ENCODE measurements at regions not wholly inside any gene's neighbourhood (a gene's known extent, or its start where the extent isn't known, plus 50 kb on each side); places are given as distances from the start of the nearest gene placed in this dataset.

DNA sequence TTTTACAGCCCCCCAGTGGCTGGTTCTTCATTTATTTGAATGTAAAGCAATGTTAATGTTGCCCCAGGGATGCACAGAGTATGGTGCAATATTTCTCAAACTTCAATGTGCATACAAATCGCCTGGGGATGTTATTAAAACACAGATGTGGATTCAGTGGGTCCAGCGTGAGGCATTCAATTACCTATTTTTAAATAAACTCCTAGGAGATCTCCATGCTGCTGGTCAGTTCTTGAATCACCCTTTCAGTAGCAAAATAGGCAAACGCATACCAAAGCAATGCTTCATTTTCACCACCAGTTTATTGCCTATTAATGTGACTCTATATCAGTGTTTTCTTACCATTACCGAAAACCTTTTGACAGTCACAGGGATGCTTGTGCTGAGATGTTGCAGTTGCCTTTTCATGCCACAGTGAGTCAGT is 530.7 kb downstream of the CBLN2 start:
- H3K4me3 ChIP-seq = no peak overlapping the region
- no peaks in the 10 kb centered on the region for H3K4me1 ChIP-seq
- intact Hi-C loops (cut with DNase I) = no loop called here
- H3K27me3 ChIP-seq = no peaks in the 10 kb centered on the region
- TF ChIP-seq, protein P1, sequence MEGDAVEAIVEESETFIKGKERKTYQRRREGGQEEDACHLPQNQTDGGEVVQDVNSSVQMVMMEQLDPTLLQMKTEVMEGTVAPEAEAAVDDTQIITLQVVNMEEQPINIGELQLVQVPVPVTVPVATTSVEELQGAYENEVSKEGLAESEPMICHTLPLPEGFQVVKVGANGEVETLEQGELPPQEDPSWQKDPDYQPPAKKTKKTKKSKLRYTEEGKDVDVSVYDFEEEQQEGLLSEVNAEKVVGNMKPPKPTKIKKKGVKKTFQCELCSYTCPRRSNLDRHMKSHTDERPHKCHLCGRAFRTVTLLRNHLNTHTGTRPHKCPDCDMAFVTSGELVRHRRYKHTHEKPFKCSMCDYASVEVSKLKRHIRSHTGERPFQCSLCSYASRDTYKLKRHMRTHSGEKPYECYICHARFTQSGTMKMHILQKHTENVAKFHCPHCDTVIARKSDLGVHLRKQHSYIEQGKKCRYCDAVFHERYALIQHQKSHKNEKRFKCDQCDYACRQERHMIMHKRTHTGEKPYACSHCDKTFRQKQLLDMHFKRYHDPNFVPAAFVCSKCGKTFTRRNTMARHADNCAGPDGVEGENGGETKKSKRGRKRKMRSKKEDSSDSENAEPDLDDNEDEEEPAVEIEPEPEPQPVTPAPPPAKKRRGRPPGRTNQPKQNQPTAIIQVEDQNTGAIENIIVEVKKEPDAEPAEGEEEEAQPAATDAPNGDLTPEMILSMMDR (IDR thresholded peaks at IDR 0.05) = no peak
- no peaks in the 10 kb centered on the region for H3K36me3 ChIP-seq
- peaks cover 0 to 4% of the 10 kb centered on the region in 2 donors for H3K9me3 ChIP-seq
- H3K27ac ChIP-seq = no peak overlapping the region
- ATAC-seq (no peak), DNase-seq (no peak)

DNA sequence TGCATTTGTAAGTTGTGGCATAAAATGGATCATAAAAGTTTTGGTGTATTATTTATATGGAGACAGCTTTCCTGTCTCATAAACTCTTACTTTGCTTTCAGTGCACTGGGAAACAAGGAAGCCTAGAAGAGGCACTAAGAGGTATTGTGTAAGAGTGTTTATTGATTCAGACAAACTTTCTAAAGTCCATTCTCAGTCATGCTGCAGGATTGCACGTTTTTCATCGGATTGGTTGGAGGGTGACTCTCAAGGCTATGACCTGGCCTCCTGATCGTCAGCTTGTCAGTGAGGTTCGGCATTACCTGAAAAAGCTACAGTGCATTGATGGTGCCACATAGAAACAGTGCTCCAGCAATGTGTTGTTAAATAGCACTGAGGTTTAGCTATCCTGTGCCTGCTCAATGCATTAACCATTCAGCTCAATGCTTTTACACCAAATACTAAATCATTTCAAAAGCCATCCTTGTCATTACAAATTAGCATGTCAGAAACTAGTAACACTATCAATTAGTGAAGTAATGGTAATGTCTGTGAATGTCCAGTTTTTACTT is 545.5 kb downstream of the CBLN2 start:
- H3K27me3 ChIP-seq = no peaks in the 10 kb centered on the region
- intact Hi-C loops (cut with DNase I) = no loop called here
- no peak overlapping the region for H3K4me3 ChIP-seq
- H3K4me1 ChIP-seq = no peaks in the 10 kb centered on the region
- TF ChIP-seq, protein P1 (IDR thresholded peaks at IDR 0.05) = no peak
- DNase-seq (no peak), ATAC-seq (no peak)
- peaks cover 0 to 7% of the 10 kb centered on the region in 2 donors for H3K9me3 ChIP-seq
- H3K27ac ChIP-seq = no peak overlapping the region
- no peaks in the 10 kb centered on the region for H3K36me3 ChIP-seq

DNA sequence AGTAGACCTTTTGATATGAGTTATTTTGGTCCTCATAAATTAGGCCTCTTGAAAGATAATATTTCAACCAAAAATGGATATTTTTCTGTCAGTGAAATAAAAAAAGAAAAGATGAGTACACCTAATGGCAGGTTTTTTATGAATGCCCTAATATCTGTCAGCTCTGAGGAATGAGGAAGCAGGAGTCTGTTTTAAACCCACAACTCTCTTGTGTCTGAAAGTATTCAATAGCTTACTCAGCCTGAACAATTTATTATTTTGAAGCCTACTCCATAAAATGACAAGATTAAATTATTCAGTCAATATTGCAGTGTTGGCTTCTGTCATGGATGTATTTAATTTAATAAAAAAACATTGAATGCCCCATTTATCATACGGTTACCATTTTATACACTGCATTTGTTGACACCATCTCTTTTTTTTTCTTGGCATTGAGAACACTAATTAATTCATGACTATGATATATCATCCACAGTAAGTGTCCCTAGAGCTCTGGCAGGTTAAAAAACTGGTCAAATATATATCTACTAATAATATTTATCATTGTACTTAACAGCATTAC is 548.2 kb downstream of the CBLN2 start:
- TF ChIP-seq, protein P1 (IDR thresholded peaks at IDR 0.05) = no peak
- H3K27ac ChIP-seq = no peak overlapping the region
- H3K4me1 ChIP-seq = no peaks in the 10 kb centered on the region
- no peaks in the 10 kb centered on the region for H3K9me3 ChIP-seq
- no peaks in the 10 kb centered on the region for H3K36me3 ChIP-seq
- ATAC-seq (no peak), DNase-seq (no peak)
- no peaks in the 10 kb centered on the region for H3K27me3 ChIP-seq
- intact Hi-C loops (cut with DNase I) = no loop called here
- H3K4me3 ChIP-seq = no peak overlapping the region

DNA sequence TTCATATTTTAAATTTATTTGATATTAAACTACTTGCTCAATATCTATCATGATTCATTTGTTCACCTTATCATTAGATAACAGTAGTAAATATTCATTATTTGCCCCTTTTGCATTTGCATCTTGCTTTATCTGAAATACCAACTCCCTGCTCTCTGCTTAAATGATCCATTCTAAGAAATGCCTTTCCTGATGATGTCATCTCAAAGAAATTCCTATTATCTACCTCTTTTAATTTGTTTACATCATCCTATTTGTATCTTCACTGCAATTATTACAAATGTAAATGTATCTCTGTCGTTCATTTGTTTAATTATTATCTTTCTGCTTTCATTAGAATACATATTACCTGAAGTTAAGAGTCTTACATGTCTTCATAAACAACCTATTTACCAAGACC is 549.9 kb downstream of the CBLN2 start:
- H3K36me3 ChIP-seq = no peaks in the 10 kb centered on the region
- no peak overlapping the region for H3K27ac ChIP-seq
- no peaks in the 10 kb centered on the region for H3K4me1 ChIP-seq
- DNase-seq (no peak), ATAC-seq (no peak)
- no peak overlapping the region for H3K4me3 ChIP-seq
- TF ChIP-seq, protein P1 (IDR thresholded peaks at IDR 0.05) = no peak
- intact Hi-C loops (cut with DNase I) = no loop called here
- H3K27me3 ChIP-seq = no peaks in the 10 kb centered on the region
- no peaks in the 10 kb centered on the region for H3K9me3 ChIP-seq

DNA sequence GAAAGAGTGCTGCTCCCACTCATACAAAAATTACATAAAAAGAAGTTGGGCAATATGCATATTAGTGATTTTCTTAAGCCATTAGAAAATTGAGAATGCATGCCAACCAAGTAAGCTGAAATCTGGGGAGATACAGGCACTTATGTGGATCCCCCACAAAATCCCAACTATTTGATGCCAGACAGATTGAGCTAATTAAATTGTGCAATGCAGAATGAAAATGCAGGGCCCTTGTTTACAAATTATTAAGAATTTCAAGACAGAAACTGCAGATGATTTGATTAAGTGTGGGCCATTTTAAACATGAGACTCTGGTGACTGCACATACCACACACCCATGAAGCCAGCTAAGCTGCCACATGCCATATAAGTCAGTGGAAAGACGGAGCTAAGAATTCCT is 554.5 kb downstream of the CBLN2 start:
- Histone ChIP-seq H3K27ac (no peak overlapping the region), H3K9me3 (peaks cover 0 to 8% of the 10 kb centered on the region in 2 donors), H3K4me1 (no peaks in the 10 kb centered on the region), H3K27me3 (no peaks in the 10 kb centered on the region), H3K36me3 (no peaks in the 10 kb centered on the region), H3K4me3 (no peak overlapping the region)
- intact Hi-C loops (cut with DNase I) = no loop called here
- DNase-seq (peak in 2 of 4 donors; percentile 8 to 29), ATAC-seq (no peak)
- TF ChIP-seq, protein P1 (IDR thresholded peaks at IDR 0.05) = no peak

Measured in left lung (tissue), 4 donors.